ENCODE measurements at regions not wholly inside any gene's neighbourhood (a gene's known extent, or its start where the extent isn't known, plus 50 kb on each side); places are given as distances from the start of the nearest gene placed in this dataset.

DNA sequence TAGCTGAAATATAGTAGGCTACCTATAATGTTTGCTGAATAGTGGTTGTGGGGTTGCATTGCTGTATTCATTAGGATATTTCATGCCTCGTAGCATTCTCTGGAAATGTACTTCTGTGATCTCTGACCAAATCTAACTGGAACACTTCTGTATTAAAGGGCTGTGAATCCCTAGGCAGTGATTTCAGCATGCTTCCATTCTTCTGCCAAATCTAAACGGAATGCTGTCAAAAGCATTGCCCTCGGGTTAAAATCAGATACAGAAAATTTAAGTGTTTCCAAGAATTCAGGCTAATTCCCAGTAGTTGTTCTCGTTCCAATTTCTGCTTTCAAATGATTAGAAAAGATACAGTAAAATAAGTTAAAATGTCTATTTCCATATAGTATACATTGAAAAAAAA, 1847.5 kb upstream of the IGFBP7 start:
- no peaks in the 10 kb centered on the region for H3K27me3 ChIP-seq
- 47% methylated on average over 3 of the region's 4 CpGs for WGBS (ENCODE audit: insufficient coverage, low coverage, low lambda C conversion rate, missing lambda C conversion rate)
- DNase-seq = no peak
- H3K4me3 ChIP-seq = no peak overlapping the region
- intact Hi-C loops (cut with DNase I) = no loop called here
- ATAC-seq = no peak
- no peaks in the 10 kb centered on the region for H3K36me3 ChIP-seq
- no peak overlapping the region for H3K27ac ChIP-seq
- H3K9me3 ChIP-seq = no peaks in the 10 kb centered on the region
- TF ChIP-seq, protein P1, sequence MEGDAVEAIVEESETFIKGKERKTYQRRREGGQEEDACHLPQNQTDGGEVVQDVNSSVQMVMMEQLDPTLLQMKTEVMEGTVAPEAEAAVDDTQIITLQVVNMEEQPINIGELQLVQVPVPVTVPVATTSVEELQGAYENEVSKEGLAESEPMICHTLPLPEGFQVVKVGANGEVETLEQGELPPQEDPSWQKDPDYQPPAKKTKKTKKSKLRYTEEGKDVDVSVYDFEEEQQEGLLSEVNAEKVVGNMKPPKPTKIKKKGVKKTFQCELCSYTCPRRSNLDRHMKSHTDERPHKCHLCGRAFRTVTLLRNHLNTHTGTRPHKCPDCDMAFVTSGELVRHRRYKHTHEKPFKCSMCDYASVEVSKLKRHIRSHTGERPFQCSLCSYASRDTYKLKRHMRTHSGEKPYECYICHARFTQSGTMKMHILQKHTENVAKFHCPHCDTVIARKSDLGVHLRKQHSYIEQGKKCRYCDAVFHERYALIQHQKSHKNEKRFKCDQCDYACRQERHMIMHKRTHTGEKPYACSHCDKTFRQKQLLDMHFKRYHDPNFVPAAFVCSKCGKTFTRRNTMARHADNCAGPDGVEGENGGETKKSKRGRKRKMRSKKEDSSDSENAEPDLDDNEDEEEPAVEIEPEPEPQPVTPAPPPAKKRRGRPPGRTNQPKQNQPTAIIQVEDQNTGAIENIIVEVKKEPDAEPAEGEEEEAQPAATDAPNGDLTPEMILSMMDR (IDR thresholded peaks at IDR 0.05) = no peak
- TF ChIP-seq POLR2A (IDR thresholded peaks at IDR 0.05) = no peak
- H3K4me1 ChIP-seq = no peaks in the 10 kb centered on the region

DNA sequence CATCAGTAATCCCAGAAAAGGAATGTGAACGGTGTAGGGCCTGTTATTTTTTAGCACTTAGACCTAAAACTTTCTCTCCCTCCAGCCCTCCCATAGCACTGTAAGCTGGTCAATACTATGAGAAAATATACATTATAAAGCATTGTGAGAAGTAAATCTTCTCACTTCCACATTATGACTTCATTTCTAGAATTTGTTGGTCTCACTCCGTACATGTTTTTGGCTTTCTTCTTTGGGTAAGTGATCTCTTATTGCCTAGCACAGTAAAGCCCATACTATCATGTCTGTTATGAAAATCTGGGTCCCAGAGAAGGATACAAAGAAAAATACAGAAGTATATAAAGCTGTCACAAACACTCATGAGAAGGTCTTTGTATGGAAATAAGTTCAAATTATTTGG, 1851.1 kb upstream of the IGFBP7 start:
- TF ChIP-seq, protein P1 (IDR thresholded peaks at IDR 0.05) = no peak
- TF ChIP-seq POLR2A (IDR thresholded peaks at IDR 0.05) = no peak
- Histone ChIP-seq H3K27me3 (no peaks in the 10 kb centered on the region), H3K27ac (no peak overlapping the region), H3K4me3 (no peak overlapping the region), H3K9me3 (no peaks in the 10 kb centered on the region), H3K36me3 (no peaks in the 10 kb centered on the region), H3K4me1 (no peaks in the 10 kb centered on the region)
- ATAC-seq = no peak
- DNase-seq = no peak
- intact Hi-C loops (cut with DNase I) = no loop called here
- 60% methylated on average over 2 of the region's 2 CpGs for WGBS (ENCODE audit: insufficient coverage, low coverage, low lambda C conversion rate, missing lambda C conversion rate)

DNA sequence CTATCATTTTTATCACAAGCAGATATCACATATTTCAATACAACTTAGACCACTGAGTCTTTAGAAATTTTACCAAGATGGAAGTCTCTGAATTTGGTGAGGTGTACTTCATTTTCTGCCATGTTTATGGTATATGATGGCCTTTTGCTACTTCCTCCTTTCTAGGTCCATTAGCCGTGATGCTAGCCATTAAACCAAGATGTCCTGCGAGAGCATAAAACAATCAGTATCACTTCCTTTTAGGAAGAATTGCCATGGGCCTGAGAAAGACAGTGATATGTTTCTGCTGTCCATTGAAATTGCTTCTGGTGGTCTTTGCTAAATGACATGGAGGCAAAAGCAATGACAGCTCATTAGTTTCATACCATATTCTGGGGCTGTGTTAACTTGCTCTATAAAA, 1851.7 kb upstream of the IGFBP7 start:
- no peak overlapping the region for H3K27ac ChIP-seq
- H3K27me3 ChIP-seq = no peaks in the 10 kb centered on the region
- no peaks in the 10 kb centered on the region for H3K4me1 ChIP-seq
- no peaks in the 10 kb centered on the region for H3K36me3 ChIP-seq
- H3K9me3 ChIP-seq = no peaks in the 10 kb centered on the region
- no peak for ATAC-seq
- intact Hi-C loops (cut with DNase I) = no loop called here
- WGBS (ENCODE audit: insufficient coverage, low coverage, low lambda C conversion rate, missing lambda C conversion rate) = 55% methylated on average over 2 of the region's 2 CpGs
- TF ChIP-seq POLR2A (IDR thresholded peaks at IDR 0.05) = no peak
- TF ChIP-seq, protein P1 (IDR thresholded peaks at IDR 0.05) = no peak
- DNase-seq = no peak
- H3K4me3 ChIP-seq = no peak overlapping the region

DNA sequence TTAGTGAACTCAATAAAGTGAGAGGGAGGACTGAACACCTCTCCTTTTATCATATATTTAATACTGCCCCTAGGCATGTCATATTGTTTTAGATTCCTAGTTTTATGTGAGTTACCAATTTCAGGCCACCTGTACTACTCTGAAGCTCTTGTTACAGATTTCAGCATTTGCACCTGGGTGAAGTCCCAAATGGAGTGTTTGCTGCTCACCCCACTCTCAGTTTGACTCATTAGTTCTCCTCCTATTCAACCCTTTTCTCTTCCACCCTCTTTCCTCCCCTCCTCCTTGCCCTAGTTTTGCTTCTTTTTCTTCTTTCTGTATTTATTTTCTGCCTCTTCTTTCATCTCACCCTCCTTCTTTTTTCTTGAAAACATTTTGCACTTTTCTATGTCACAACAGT, 1852.2 kb upstream of the IGFBP7 start:
- no peak for DNase-seq
- H3K27me3 ChIP-seq = no peaks in the 10 kb centered on the region
- ATAC-seq = no peak
- intact Hi-C loops (cut with DNase I) = no loop called here
- no peaks in the 10 kb centered on the region for H3K36me3 ChIP-seq
- H3K4me1 ChIP-seq = no peaks in the 10 kb centered on the region
- H3K4me3 ChIP-seq = no peak overlapping the region
- H3K27ac ChIP-seq = no peak overlapping the region
- TF ChIP-seq, protein P1 (IDR thresholded peaks at IDR 0.05) = no peak
- TF ChIP-seq POLR2A (IDR thresholded peaks at IDR 0.05) = no peak
- no peaks in the 10 kb centered on the region for H3K9me3 ChIP-seq

DNA sequence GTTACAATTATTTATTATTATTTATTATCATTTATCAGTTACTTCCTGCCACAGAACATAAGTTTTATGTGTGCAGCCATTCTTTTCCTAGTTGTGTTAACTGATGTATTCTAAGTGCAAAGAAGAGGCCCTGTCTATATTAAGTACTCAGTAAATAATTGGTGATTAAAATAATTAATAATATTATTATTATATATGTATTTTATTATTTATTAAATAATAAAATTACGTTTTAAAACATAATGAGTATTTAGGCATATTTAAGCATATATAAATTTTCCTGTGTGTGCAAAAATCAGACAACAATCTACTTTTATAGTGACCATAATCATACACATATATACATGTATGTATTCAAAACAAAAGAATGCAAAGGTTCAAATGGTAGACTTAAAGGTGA, 1871.6 kb upstream of the IGFBP7 start:
- no peak for TF ChIP-seq POLR2A (IDR thresholded peaks at IDR 0.05)
- TF ChIP-seq, protein P1 (IDR thresholded peaks at IDR 0.05) = no peak
- Histone ChIP-seq H3K27me3 (no peaks in the 10 kb centered on the region), H3K4me1 (no peaks in the 10 kb centered on the region), H3K36me3 (no peaks in the 10 kb centered on the region), H3K9me3 (no peaks in the 10 kb centered on the region), H3K27ac (no peak overlapping the region), H3K4me3 (no peak overlapping the region)
- intact Hi-C loops (cut with DNase I) = no loop called here
- ATAC-seq (no peak), DNase-seq (no peak)
- 9% methylated on average over 1 of the region's 1 CpG for WGBS (ENCODE audit: insufficient coverage, low coverage, low lambda C conversion rate, missing lambda C conversion rate)

All from right lobe of liver (tissue), 6 donors.